ENCODE measurements at regions not wholly inside any gene's neighbourhood (a gene's known extent, or its start where the extent isn't known, plus 50 kb on each side); places are given as distances from the start of the nearest gene placed in this dataset.

- intact Hi-C loops (cut with DNase I; ENCODE audit: low total_unique reads) = no loop called here
- DNase-seq (ENCODE audit: low spot score in 2 of 2) = no peak
- H3K27ac ChIP-seq = no peak overlapping the region
- peaks cover 0 to 26% of the 10 kb centered on the region in 2 donors for H3K9me3 ChIP-seq
- H3K36me3 ChIP-seq = no peaks in the 10 kb centered on the region
- TF ChIP-seq POLR2AphosphoS5 (IDR thresholded peaks at IDR 0.05) (no peak), CTCF (IDR thresholded peaks at IDR 0.05) (no peak), POLR2A (IDR thresholded peaks at IDR 0.05) (no peak)
- peaks cover 0 to 37% of the 10 kb centered on the region in 2 donors for H3K27me3 ChIP-seq
- H3K4me3 ChIP-seq = no peak overlapping the region
- no peaks in the 10 kb centered on the region for H3K4me1 ChIP-seq
Observed at GRCh38 chrX:39966176-39966575, 131.6 kb downstream of the BCOR start.

- Histone ChIP-seq H3K9me3 (peaks cover 5 to 35% of the 10 kb centered on the region in 2 donors), H3K4me3 (no peak overlapping the region), H3K27me3 (peaks cover 0 to 44% of the 10 kb centered on the region in 2 donors), H3K4me1 (no peaks in the 10 kb centered on the region), H3K27ac (no peak overlapping the region), H3K36me3 (no peaks in the 10 kb centered on the region)
- no peak for DNase-seq (ENCODE audit: low spot score in 2 of 2)
- intact Hi-C loops (cut with DNase I; ENCODE audit: low total_unique reads) = no loop called here
- no peak for TF ChIP-seq CTCF (IDR thresholded peaks at IDR 0.05)
- no peak for TF ChIP-seq POLR2AphosphoS5 (IDR thresholded peaks at IDR 0.05)
- TF ChIP-seq POLR2A (IDR thresholded peaks at IDR 0.05) = no peak
Observed at GRCh38 chrX:39967348-39967747, 130.4 kb downstream of the BCOR start.

DNA sequence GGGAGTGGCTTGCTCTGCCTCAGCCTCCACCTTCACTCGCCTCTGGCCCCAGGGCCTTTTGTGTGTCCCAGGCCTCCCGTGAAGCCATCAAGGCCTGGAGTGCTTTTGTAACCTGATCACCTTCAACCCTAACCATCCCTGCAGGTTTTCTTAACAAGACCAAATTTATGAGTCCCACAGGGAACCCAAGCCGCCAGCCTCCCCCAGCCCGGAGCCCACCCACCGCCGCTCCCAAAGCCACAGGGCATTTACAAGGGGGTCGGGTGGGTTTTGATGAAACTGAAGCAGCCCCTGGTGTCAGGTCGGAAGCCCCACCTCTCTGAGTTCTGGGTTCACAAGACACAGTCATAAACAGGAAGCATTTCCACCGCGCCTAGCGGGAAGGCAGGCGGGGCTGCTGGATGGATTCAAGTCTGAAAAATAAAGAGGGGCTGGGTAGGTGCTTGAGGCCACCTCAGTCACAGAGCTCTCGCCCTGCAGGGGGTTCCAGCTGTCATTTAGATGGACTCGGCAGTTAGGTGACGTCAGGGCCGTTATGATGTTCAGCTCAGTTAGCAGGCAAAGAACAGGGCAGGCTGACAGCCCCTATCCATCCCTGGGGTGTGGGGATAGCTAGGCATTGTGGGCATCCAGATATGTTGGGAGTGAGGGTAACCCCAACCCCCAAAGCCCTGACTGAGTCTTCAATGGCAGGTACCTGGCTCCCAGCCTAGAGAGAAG is 128.5 kb downstream of the BCOR start:
- no peaks in the 10 kb centered on the region for H3K36me3 ChIP-seq
- no peak overlapping the region for H3K4me3 ChIP-seq
- TF ChIP-seq POLR2A (IDR thresholded peaks at IDR 0.05) (no peak), POLR2AphosphoS5 (IDR thresholded peaks at IDR 0.05) (no peak), CTCF (IDR thresholded peaks at IDR 0.05) (no peak)
- H3K9me3 ChIP-seq = peaks cover 5 to 19% of the 10 kb centered on the region in 2 donors
- H3K27me3 ChIP-seq = peaks cover 0 to 55% of the 10 kb centered on the region in 2 donors
- no peaks in the 10 kb centered on the region for H3K4me1 ChIP-seq
- peak overlapping the region in 1 of 2 donors; percentile 43 for H3K27ac ChIP-seq
- DNase-seq (ENCODE audit: low spot score in 2 of 2) = no peak
- intact Hi-C loops (cut with DNase I; ENCODE audit: low total_unique reads) = no loop called here

- Histone ChIP-seq H3K27ac (no peak overlapping the region), H3K36me3 (no peaks in the 10 kb centered on the region), H3K4me1 (no peaks in the 10 kb centered on the region), H3K27me3 (peaks cover 0 to 58% of the 10 kb centered on the region in 2 donors), H3K4me3 (no peak overlapping the region), H3K9me3 (peaks cover 5 to 14% of the 10 kb centered on the region in 2 donors)
- intact Hi-C loops (cut with DNase I; ENCODE audit: low total_unique reads) = no loop called here
- no peak for DNase-seq (ENCODE audit: low spot score in 2 of 2)
- no peak for TF ChIP-seq POLR2AphosphoS5 (IDR thresholded peaks at IDR 0.05)
- no peak for TF ChIP-seq CTCF (IDR thresholded peaks at IDR 0.05)
- no peak for TF ChIP-seq POLR2A (IDR thresholded peaks at IDR 0.05)
Observed at GRCh38 chrX:39969819-39970504, 127.8 kb downstream of the BCOR start.

GRCh38 chrX:39971760-39972159 is 126.0 kb downstream of the BCOR start:
- H3K27ac ChIP-seq = no peak overlapping the region
- no peak for DNase-seq (ENCODE audit: low spot score in 2 of 2)
- intact Hi-C loops (cut with DNase I; ENCODE audit: low total_unique reads) = no loop called here
- no peaks in the 10 kb centered on the region for H3K36me3 ChIP-seq
- TF ChIP-seq POLR2AphosphoS5 (IDR thresholded peaks at IDR 0.05) (no peak), CTCF (IDR thresholded peaks at IDR 0.05) (no peak)
- H3K4me1 ChIP-seq = no peaks in the 10 kb centered on the region
- peaks cover 5 to 14% of the 10 kb centered on the region in 2 donors for H3K9me3 ChIP-seq
- H3K27me3 ChIP-seq = peaks cover 0 to 51% of the 10 kb centered on the region in 2 donors
- no peak overlapping the region for H3K4me3 ChIP-seq
